AG04450 (cell line): ENCODE measurements at regions not wholly inside any gene's neighbourhood (a gene's known extent, or its start where the extent isn't known, plus 50 kb on each side); places are given as distances from the start of the nearest gene placed in this dataset.

Experiments used
- CTCF ChIA-PET: fragments of 300-600, 350-600 bp; formaldehyde crosslinking; extraction: SDS; loops from one replicate; lab custom pipeline; 2022; ENCODE audit warnings: antibody characterized with exemption, inconsistent platforms; lab: Charles Lee
- POLR2A ChIA-PET: fragments of 350-600 bp; formaldehyde crosslinking; extraction: SDS; loops from one replicate; lab custom pipeline; 2021; ENCODE audit warnings: antibody characterized with exemption, inconsistent platforms; lab: Yijun Ruan, JAX
- DNase-seq: peaks from one replicate; pipeline ENCODE4 v3.0.0-alpha.2; 2011; ENCODE audit warnings: low read depth, low spot score
- H3K27ac ChIP-seq: one replicate; pipeline ENCODE4 v1.5.1; 2012; ENCODE audit warnings: low read depth, low read length, control low read depth
- H3K27me3 ChIP-seq: one replicate; pipeline ENCODE4 v1.6.0; 2012; ENCODE audit warnings: low read length; ENCODE audit not compliant: control insufficient read depth, insufficient read depth
- H3K4me3 ChIP-seq: 2 replicates; pipeline ENCODE4 v1.5.1; 2011; ENCODE audit warnings: mild to moderate bottlenecking, low read depth, low read length, control low read depth
- H3K9me3 ChIP-seq: 2 replicates; pipeline ENCODE4 v1.5.1; 2012; ENCODE audit warnings: low read length; ENCODE audit not compliant: control insufficient read depth, insufficient read depth
- TF ChIP-seq, protein P1 (sequence below): IDR thresholded peaks from 2 replicates; pipeline ENCODE4 v1.5.1; 2011; ENCODE audit warnings: low read depth, low read length, control low read depth, inconsistent platforms

DNA sequence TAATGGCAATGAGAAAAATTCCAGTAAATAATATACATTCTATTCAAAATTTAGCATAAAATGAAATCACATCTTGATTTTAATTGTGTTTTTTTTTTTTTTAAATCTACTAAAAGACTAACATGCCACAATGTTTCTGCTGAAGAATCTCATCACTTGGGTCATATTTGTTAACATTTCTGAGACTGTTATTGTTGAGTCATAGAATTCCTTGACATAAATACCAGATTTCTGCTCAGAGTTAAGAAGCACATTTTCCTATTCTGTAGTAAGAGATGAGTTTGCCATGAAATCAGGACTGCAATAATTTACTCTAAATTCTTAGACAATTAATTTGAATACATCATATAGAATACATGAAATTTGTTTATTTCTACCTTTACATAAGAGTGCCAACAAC lies 154.9 kb upstream of the KYNU start:
- POLR2A ChIA-PET, result interaction anchor here (0.7 kb wide), 1 partner anchor 126 kb away, joined by 4 read pairs; no protein-coding TSS in a partner anchor
- no peak overlapping the region for H3K4me3 ChIP-seq
- H3K9me3 ChIP-seq, result no peaks in the 10 kb centered on the region
- no peaks in the 10 kb centered on the region for H3K27me3 ChIP-seq
- CTCF ChIA-PET, result interaction anchor here (0.7 to 0.8 kb wide), 2 partner anchors 40 to 267 kb away, joined by 3 read pairs; no protein-coding TSS in a partner anchor
- TF ChIP-seq, protein P1, sequence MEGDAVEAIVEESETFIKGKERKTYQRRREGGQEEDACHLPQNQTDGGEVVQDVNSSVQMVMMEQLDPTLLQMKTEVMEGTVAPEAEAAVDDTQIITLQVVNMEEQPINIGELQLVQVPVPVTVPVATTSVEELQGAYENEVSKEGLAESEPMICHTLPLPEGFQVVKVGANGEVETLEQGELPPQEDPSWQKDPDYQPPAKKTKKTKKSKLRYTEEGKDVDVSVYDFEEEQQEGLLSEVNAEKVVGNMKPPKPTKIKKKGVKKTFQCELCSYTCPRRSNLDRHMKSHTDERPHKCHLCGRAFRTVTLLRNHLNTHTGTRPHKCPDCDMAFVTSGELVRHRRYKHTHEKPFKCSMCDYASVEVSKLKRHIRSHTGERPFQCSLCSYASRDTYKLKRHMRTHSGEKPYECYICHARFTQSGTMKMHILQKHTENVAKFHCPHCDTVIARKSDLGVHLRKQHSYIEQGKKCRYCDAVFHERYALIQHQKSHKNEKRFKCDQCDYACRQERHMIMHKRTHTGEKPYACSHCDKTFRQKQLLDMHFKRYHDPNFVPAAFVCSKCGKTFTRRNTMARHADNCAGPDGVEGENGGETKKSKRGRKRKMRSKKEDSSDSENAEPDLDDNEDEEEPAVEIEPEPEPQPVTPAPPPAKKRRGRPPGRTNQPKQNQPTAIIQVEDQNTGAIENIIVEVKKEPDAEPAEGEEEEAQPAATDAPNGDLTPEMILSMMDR, result no peak
- peak; percentile 37 for DNase-seq
- no peak overlapping the region for H3K27ac ChIP-seq

DNA sequence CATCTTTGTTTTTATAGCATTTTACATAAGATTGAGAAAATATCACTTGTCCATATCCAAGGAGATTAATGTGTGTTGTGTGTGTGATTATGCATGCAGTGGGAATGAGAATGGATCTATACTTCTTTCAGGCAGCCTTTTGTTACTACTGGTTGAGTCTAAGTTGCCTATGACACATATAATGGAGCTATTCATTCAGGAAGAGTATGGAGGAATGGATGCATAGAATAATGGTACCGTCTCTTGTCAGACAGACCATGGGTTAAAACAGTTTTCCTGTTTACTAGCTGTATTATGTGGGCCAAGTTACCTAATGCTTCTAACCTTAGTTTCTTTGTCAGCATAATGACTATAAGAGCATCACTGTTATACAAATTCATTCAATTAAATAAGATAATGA lies 155.4 kb upstream of the KYNU start:
- Histone ChIP-seq H3K4me3 (no peak overlapping the region), H3K9me3 (no peaks in the 10 kb centered on the region), H3K27me3 (no peaks in the 10 kb centered on the region), H3K27ac (no peak overlapping the region)
- TF ChIP-seq, protein P1, result no peak
- no peak for DNase-seq
- CTCF ChIA-PET, result interaction anchor here (0.7 to 0.8 kb wide), 2 partner anchors 39 to 268 kb away, joined by 3 read pairs; no protein-coding TSS in a partner anchor
- POLR2A ChIA-PET, result interaction anchor here (0.7 kb wide), 1 partner anchor 126 kb away, joined by 4 read pairs; no protein-coding TSS in a partner anchor

DNA sequence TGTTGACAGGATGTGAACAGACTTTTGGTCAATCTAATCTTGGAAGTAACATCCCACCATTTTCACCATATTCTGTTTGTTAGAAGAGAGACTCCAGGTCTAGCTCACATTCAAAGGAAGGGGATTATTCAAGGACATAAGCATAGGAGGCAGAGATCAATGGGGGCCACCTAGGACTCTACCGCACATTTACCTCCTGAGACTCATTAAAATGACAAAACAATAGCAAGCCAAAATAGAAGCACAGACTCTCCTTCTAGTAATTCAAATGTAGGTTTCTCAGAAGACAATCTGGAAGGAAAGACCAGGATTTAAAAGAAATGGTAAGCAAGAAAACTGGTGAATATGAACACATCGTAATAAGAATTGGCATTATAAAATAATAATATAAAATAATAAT lies 156.4 kb upstream of the KYNU start:
- ChIA-PET POLR2A (no interaction called here), CTCF (no interaction called here)
- TF ChIP-seq, protein P1, result no peak
- DNase-seq, result no peak
- H3K27ac ChIP-seq, result no peak overlapping the region
- no peaks in the 10 kb centered on the region for H3K9me3 ChIP-seq
- no peaks in the 10 kb centered on the region for H3K27me3 ChIP-seq
- H3K4me3 ChIP-seq, result no peak overlapping the region

DNA sequence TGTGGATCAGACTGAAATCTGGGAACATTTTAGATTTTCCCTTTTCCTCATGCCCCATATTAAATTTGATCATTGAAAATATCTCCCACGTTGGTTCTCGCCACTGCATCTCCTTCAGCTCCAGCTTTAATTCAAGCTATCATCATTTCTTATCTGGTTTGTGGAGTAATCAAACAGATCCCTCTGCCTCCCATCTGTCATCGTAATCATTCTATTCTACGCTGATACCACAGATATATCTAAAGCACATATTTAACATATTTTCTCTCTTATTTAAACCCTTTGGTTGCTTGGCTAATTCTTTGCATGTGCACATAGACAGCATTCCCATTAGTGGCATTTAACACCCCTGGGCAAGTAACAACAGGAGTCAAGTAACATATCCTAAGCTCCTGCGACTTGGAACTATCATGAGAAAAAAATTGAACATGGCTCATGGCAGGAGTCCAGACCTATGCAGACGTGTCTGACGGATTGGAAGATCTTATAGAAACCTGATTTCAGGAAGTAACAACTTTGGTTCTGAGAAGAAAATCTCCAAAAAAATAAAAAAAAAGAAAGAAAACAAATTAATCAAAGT lies 158.8 kb upstream of the KYNU start:
- ChIA-PET POLR2A (no interaction called here), CTCF (interaction anchor here (1.6 kb wide), 1 partner anchor 262 kb away, joined by 4 read pairs; no protein-coding TSS in a partner anchor)
- no peaks in the 10 kb centered on the region for H3K27me3 ChIP-seq
- DNase-seq, result no peak
- H3K27ac ChIP-seq, result no peak overlapping the region
- TF ChIP-seq, protein P1, result no peak
- H3K4me3 ChIP-seq, result no peak overlapping the region
- H3K9me3 ChIP-seq, result no peaks in the 10 kb centered on the region

DNA sequence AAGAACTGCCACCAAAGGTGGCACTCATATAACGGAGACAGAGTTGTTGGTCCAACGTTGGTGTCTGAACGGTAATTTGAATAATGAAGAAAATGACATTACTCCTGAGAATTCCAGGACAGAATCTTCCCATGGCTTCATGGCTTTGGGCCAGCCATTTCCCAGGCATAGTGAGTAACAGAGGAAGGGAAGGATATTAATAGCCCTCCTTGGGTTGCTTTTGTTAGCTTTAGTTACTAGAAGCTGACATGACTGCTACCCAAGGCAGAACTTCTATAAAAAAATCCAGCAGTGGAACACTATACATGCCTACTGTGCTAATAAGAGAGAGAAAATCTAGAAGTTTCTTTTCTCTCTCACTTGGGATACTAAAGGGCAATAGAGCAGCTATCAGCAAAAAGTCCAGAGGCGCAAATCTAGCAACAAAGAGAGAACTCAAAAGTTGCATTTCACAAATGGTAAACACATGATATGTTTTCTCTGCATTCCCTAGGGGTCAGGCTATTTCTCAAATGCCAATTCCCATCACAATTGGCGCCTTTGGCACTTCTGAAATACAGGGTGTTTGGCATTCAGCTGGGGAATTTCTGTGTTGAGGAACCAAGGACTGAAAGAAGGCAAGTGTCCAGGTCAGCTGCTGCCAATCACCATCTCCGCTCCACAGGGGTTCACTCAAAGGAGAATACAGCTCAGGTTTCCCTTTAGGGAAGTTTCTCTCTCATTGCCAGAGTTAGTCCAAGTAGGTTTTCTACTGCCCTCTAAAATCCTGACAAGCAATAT lies 160.8 kb upstream of the KYNU start:
- ChIA-PET POLR2A (no interaction called here), CTCF (interaction anchor here (0.6 kb wide), 1 partner anchor 559 kb away, joined by 3 read pairs; no protein-coding TSS in a partner anchor)
- TF ChIP-seq, protein P1, result no peak
- no peaks in the 10 kb centered on the region for H3K9me3 ChIP-seq
- H3K27ac ChIP-seq, result no peak overlapping the region
- no peaks in the 10 kb centered on the region for H3K27me3 ChIP-seq
- no peak overlapping the region for H3K4me3 ChIP-seq
- DNase-seq, result no peak
